MCF 10A (cell line): ENCODE measurements at regions not wholly inside any gene's neighbourhood (a gene's known extent, or its start where the extent isn't known, plus 50 kb on each side); places are given as distances from the start of the nearest gene placed in this dataset.

Experiments used
- BruUV-seq: library from RNA; stranded (reverse); fragments of 400-500 nt; replicated peaks from 2 replicates; lab custom pipeline; 2021; lab: Mats Ljungman, UMichigan
- CTCF ChIA-PET: fragments of 300-600 bp; sonication (Branson Sonifier 250); formaldehyde crosslinking; extraction: SDS; loops from one replicate; lab custom pipeline; 2021; ENCODE audit warnings: antibody characterized with exemption, inconsistent platforms; lab: Yijun Ruan, JAX
- POLR2A ChIA-PET: fragments of 300-600, 350-650 bp; sonication (Branson Sonifier 250); formaldehyde crosslinking; extraction: SDS; loops from one replicate; lab custom pipeline; 2020; ENCODE audit warnings: antibody characterized with exemption, inconsistent platforms; lab: Yijun Ruan, JAX
- DNase-seq: peaks from one replicate; pipeline ENCODE4 v3.0.0-alpha.2; 2018; ENCODE audit not compliant: unreplicated experiment
- H3K27ac Mint-ChIP-seq: one replicate; pipeline ENCODE4 v1.8.0; 2022; ENCODE audit warnings: mild to moderate bottlenecking, low read depth, mixed read lengths; ENCODE audit not compliant: unreplicated experiment
- H3K27me3 Mint-ChIP-seq: one replicate; pipeline ENCODE4 v1.8.0; 2022; ENCODE audit warnings: mixed read lengths; ENCODE audit not compliant: insufficient read depth, unreplicated experiment
- H3K36me3 Mint-ChIP-seq: one replicate; pipeline ENCODE4 v1.8.0; 2022; ENCODE audit warnings: mild to moderate bottlenecking, moderate library complexity, mixed read lengths; ENCODE audit not compliant: insufficient read depth, unreplicated experiment
- H3K4me1 Mint-ChIP-seq: one replicate; pipeline ENCODE4 v1.8.0; 2022; ENCODE audit warnings: mixed read lengths; ENCODE audit not compliant: insufficient read depth, unreplicated experiment
- H3K4me3 Mint-ChIP-seq: one replicate; pipeline ENCODE4 v1.8.0; 2022; ENCODE audit warnings: mild to moderate bottlenecking, moderate library complexity, mixed read lengths; ENCODE audit not compliant: unreplicated experiment
- H3K9me3 Mint-ChIP-seq: one replicate; pipeline ENCODE4 v1.8.0; 2022; ENCODE audit warnings: mixed read lengths; ENCODE audit not compliant: unreplicated experiment
- intact Hi-C: fragments of 100-400 bp; cut with micrococcal nuclease; formaldehyde crosslinking; loops from 2 replicates; pipeline ENCODE4 v1.14.1; 2022
- TF ChIP-seq, protein P1 (sequence below): fragments of 200-600 bp; IDR thresholded peaks from one replicate; pipeline ENCODE4 v1.8.0; 2022; ENCODE audit warnings: antibody characterized with exemption, mild to moderate bottlenecking; ENCODE audit not compliant: unreplicated experiment

DNA sequence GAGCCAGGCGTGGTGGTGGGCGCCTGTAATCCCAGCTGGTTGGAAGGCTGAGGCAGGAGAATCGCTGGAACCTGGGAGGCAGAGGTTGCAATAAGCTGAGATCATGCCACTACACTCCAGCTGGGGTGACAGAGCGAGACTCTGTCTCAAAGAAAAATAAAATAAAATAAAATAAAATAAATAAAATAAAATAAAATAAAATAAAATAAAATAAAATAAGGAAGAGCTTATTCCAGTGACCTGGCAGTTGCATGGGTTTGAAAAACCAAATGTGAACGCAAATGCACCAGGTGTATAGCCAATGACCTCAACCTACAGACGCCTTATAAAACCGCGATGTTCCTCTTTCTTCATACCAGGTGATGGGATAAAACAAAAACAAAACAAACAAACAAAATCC is 995.7 kb downstream of the TYW1 start:
- ChIA-PET CTCF (no interaction called here), POLR2A (interaction anchor here (0.5 kb wide), 1 partner anchor 837 kb away, joined by 4 read pairs; no protein-coding TSS in a partner anchor)
- no TSS peak for BruUV-seq
- Mint-ChIP-seq H3K27me3 (no peaks in the 10 kb centered on the region), H3K27ac (no peak overlapping the region), H3K4me1 (no peaks in the 10 kb centered on the region), H3K4me3 (no peak overlapping the region), H3K9me3 (peaks cover 10% of the 10 kb centered on the region), H3K36me3 (no peaks in the 10 kb centered on the region)
- intact Hi-C loops, result no loop called here
- TF ChIP-seq, protein P1, sequence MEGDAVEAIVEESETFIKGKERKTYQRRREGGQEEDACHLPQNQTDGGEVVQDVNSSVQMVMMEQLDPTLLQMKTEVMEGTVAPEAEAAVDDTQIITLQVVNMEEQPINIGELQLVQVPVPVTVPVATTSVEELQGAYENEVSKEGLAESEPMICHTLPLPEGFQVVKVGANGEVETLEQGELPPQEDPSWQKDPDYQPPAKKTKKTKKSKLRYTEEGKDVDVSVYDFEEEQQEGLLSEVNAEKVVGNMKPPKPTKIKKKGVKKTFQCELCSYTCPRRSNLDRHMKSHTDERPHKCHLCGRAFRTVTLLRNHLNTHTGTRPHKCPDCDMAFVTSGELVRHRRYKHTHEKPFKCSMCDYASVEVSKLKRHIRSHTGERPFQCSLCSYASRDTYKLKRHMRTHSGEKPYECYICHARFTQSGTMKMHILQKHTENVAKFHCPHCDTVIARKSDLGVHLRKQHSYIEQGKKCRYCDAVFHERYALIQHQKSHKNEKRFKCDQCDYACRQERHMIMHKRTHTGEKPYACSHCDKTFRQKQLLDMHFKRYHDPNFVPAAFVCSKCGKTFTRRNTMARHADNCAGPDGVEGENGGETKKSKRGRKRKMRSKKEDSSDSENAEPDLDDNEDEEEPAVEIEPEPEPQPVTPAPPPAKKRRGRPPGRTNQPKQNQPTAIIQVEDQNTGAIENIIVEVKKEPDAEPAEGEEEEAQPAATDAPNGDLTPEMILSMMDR, result no peak
- DNase-seq, result no peak

DNA sequence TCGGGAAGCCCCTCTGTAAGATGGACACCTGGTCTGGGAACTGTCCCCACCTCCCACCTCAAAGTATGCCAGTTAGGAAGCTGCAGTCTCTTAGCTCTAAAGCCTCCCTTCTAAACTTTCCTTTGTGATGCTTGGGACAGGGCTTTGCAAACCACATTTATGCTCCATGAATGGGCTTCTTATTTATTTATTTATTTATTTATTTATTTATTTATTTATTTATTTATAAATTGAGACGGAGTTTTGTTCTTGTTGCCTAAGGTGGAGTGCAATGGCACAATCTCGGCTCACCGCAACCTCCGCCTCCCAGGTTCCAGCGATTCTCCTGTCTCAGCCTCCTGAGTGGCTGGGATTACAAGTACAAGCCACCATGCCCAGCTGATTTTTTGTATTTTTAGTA is 1009.4 kb downstream of the TYW1 start:
- Mint-ChIP-seq H3K9me3 (peaks cover 27% of the 10 kb centered on the region), H3K4me3 (no peak overlapping the region), H3K36me3 (no peaks in the 10 kb centered on the region), H3K27ac (no peak overlapping the region), H3K4me1 (no peaks in the 10 kb centered on the region), H3K27me3 (no peaks in the 10 kb centered on the region)
- CTCF ChIA-PET, result no interaction called here
- TF ChIP-seq, protein P1, result no peak
- intact Hi-C loops, result no loop called here
- BruUV-seq, result no TSS peak
- POLR2A ChIA-PET, result no interaction called here
- no peak for DNase-seq

DNA sequence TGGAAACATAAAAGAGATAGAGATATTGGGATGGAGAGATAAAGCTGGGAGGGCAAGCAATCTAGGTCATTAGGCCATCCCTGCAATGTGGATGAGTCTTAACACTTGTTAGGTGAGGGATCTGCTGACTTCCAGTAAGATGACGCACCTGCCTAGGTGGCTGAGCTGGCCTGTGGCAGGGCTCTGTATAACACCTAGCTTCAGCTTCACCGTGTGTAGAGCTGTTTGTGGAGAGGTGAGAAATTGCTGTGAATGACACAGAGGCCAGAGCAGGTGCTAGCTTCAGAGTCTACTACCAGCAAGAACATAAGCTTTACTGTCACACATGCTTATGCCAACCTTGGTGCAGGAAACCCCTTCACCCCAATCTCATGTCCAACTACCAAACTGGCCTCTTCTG is 1010.0 kb downstream of the TYW1 start:
- Mint-ChIP-seq H3K4me3 (no peak overlapping the region), H3K9me3 (peaks cover 33% of the 10 kb centered on the region)

DNA sequence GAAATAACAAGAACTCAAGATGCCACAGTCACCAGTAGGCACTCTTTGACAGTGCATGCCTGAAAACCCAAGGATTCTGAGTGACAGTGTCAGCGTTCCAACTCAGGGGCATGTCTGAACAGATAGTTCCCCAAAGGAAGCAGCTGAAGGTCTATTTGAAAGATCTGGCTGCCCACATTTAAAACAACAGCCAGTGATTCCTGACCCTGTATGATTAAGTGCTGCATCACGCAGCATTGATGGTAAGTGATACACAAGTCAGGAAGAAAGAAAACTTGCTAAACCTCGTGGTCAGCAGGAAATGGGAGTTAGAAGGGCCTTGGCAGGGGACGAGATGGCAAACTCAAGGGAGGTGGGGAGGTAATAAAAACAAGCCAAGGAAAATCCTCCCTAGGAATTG is 1013.1 kb downstream of the TYW1 start:
- no peaks in the 10 kb centered on the region for H3K27me3 Mint-ChIP-seq
- no peak for DNase-seq
- POLR2A ChIA-PET, result no interaction called here
- CTCF ChIA-PET, result no interaction called here
- no peaks in the 10 kb centered on the region for H3K4me1 Mint-ChIP-seq
- peaks cover 19% of the 10 kb centered on the region for H3K9me3 Mint-ChIP-seq
- no TSS peak for BruUV-seq
- H3K27ac Mint-ChIP-seq, result no peak overlapping the region
- TF ChIP-seq, protein P1, result no peak
- H3K4me3 Mint-ChIP-seq, result no peak overlapping the region
- no peaks in the 10 kb centered on the region for H3K36me3 Mint-ChIP-seq
- intact Hi-C loops, result no loop called here

More for the DNA sequence above, 1010.0 kb downstream of the TYW1 start:
- Mint-ChIP-seq H3K27me3 (no peaks in the 10 kb centered on the region), H3K4me1 (no peaks in the 10 kb centered on the region), H3K27ac (no peak overlapping the region), H3K36me3 (no peaks in the 10 kb centered on the region)
- TF ChIP-seq, protein P1, result no peak
- ChIA-PET CTCF (no interaction called here), POLR2A (no interaction called here)
- DNase-seq, result no peak
- no TSS peak for BruUV-seq
- intact Hi-C loops, result no loop called here
